ENCODE measurements at regions not wholly inside any gene's neighbourhood (a gene's known extent, or its start where the extent isn't known, plus 50 kb on each side); places are given as distances from the start of the nearest gene placed in this dataset.
"Not testable (repeated sequence)": the region's sequence is repeated elsewhere in the genome, so short reads cannot be mapped to it uniquely, and the experiment has no call there.

GRCh38 chr17:21814272-21814671 is 121.9 kb downstream of the KCNJ18 start:
- H3K9me3 ChIP-seq (ENCODE audit: control insufficient read depth, low read depth, low read length) = peaks cover 37% of the 10 kb centered on the region
- not testable (repeated sequence) for H3K36me3 ChIP-seq (ENCODE audit: control insufficient read depth, low read depth, low read length); H3K27ac ChIP-seq (ENCODE audit: low read length); H3K9ac ChIP-seq (ENCODE audit: low read length); H3K4me1 ChIP-seq (ENCODE audit: control insufficient read depth, low read depth, low read length); H3K27me3 ChIP-seq (ENCODE audit: control insufficient read depth, insufficient read depth, low read length); H3K4me3 ChIP-seq (ENCODE audit: low read length)

GRCh38 chr17:21814776-21815175 is 122.5 kb downstream of the KCNJ18 start:
- H3K27ac ChIP-seq (ENCODE audit: low read length) = no peak overlapping the region
- no peaks in the 10 kb centered on the region for H3K4me1 ChIP-seq (ENCODE audit: control insufficient read depth, low read depth, low read length)
- no peak overlapping the region for H3K9ac ChIP-seq (ENCODE audit: low read length)
- H3K36me3 ChIP-seq (ENCODE audit: control insufficient read depth, low read depth, low read length) = no peaks in the 10 kb centered on the region
- peaks cover 41% of the 10 kb centered on the region for H3K9me3 ChIP-seq (ENCODE audit: control insufficient read depth, low read depth, low read length)
- H3K4me3 ChIP-seq (ENCODE audit: low read length) = no peak overlapping the region
- H3K27me3 ChIP-seq (ENCODE audit: control insufficient read depth, insufficient read depth, low read length) = no peaks in the 10 kb centered on the region

- Histone ChIP-seq H3K27ac (ENCODE audit: low read length) (no peak overlapping the region), H3K9ac (ENCODE audit: low read length) (no peak overlapping the region), H3K9me3 (ENCODE audit: control insufficient read depth, low read depth, low read length) (peaks cover 49% of the 10 kb centered on the region), H3K4me3 (ENCODE audit: low read length) (no peak overlapping the region), H3K4me1 (ENCODE audit: control insufficient read depth, low read depth, low read length) (no peaks in the 10 kb centered on the region), H3K36me3 (ENCODE audit: control insufficient read depth, low read depth, low read length) (no peaks in the 10 kb centered on the region), H3K27me3 (ENCODE audit: control insufficient read depth, insufficient read depth, low read length) (no peaks in the 10 kb centered on the region)
Measured at GRCh38 chr17:21815352-21816063, 123.2 kb downstream of the KCNJ18 start.

GRCh38 chr17:21816592-21817567 is 124.6 kb downstream of the KCNJ18 start:
- Histone ChIP-seq H3K9ac (ENCODE audit: low read length) (no peak overlapping the region), H3K27ac (ENCODE audit: low read length) (no peak overlapping the region), H3K36me3 (ENCODE audit: control insufficient read depth, low read depth, low read length) (no peaks in the 10 kb centered on the region), H3K4me1 (ENCODE audit: control insufficient read depth, low read depth, low read length) (no peaks in the 10 kb centered on the region), H3K9me3 (ENCODE audit: control insufficient read depth, low read depth, low read length) (peaks cover 62% of the 10 kb centered on the region), H3K27me3 (ENCODE audit: control insufficient read depth, insufficient read depth, low read length) (no peaks in the 10 kb centered on the region), H3K4me3 (ENCODE audit: low read length) (no peak overlapping the region)

GRCh38 chr17:21817791-21818364 is 125.6 kb downstream of the KCNJ18 start:
- H3K27me3 ChIP-seq (ENCODE audit: control insufficient read depth, insufficient read depth, low read length) = no peaks in the 10 kb centered on the region
- H3K36me3 ChIP-seq (ENCODE audit: control insufficient read depth, low read depth, low read length) = no peaks in the 10 kb centered on the region
- no peak overlapping the region for H3K9ac ChIP-seq (ENCODE audit: low read length)
- H3K9me3 ChIP-seq (ENCODE audit: control insufficient read depth, low read depth, low read length) = peaks cover 72% of the 10 kb centered on the region
- no peaks in the 10 kb centered on the region for H3K4me1 ChIP-seq (ENCODE audit: control insufficient read depth, low read depth, low read length)
- H3K4me3 ChIP-seq (ENCODE audit: low read length) = no peak overlapping the region
- H3K27ac ChIP-seq (ENCODE audit: low read length) = no peak overlapping the region

GRCh38 chr17:21823090-21823489 is 130.8 kb downstream of the KCNJ18 start:
- H3K9me3 ChIP-seq (ENCODE audit: control insufficient read depth, low read depth, low read length) = peaks cover 75% of the 10 kb centered on the region
- no peaks in the 10 kb centered on the region for H3K27me3 ChIP-seq (ENCODE audit: control insufficient read depth, insufficient read depth, low read length)
- no peaks in the 10 kb centered on the region for H3K36me3 ChIP-seq (ENCODE audit: control insufficient read depth, low read depth, low read length)
- no peak overlapping the region for H3K27ac ChIP-seq (ENCODE audit: low read length)
- H3K4me1 ChIP-seq (ENCODE audit: control insufficient read depth, low read depth, low read length) = no peaks in the 10 kb centered on the region
- H3K9ac ChIP-seq (ENCODE audit: low read length) = no peak overlapping the region
- H3K4me3 ChIP-seq (ENCODE audit: low read length) = no peak overlapping the region

- Histone ChIP-seq H3K9ac (ENCODE audit: low read length) (no peak overlapping the region), H3K27me3 (ENCODE audit: control insufficient read depth, insufficient read depth, low read length) (no peaks in the 10 kb centered on the region), H3K4me3 (ENCODE audit: low read length) (no peak overlapping the region), H3K4me1 (ENCODE audit: control insufficient read depth, low read depth, low read length) (no peaks in the 10 kb centered on the region), H3K36me3 (ENCODE audit: control insufficient read depth, low read depth, low read length) (no peaks in the 10 kb centered on the region), H3K27ac (ENCODE audit: low read length) (no peak overlapping the region), H3K9me3 (ENCODE audit: control insufficient read depth, low read depth, low read length) (peaks cover 72% of the 10 kb centered on the region)
Measured at GRCh38 chr17:21823643-21824042, 131.3 kb downstream of the KCNJ18 start.

- Histone ChIP-seq H3K9ac (ENCODE audit: low read length) (no peak overlapping the region), H3K4me1 (ENCODE audit: control insufficient read depth, low read depth, low read length) (no peaks in the 10 kb centered on the region), H3K4me3 (ENCODE audit: low read length) (no peak overlapping the region), H3K36me3 (ENCODE audit: control insufficient read depth, low read depth, low read length) (no peaks in the 10 kb centered on the region), H3K9me3 (ENCODE audit: control insufficient read depth, low read depth, low read length) (peaks cover 21% of the 10 kb centered on the region), H3K27ac (ENCODE audit: low read length) (no peak overlapping the region), H3K27me3 (ENCODE audit: control insufficient read depth, insufficient read depth, low read length) (no peaks in the 10 kb centered on the region)
Measured at GRCh38 chr17:21841839-21842238, 149.5 kb downstream of the KCNJ18 start.

GRCh38 chr17:21842332-21843317 is 150.3 kb downstream of the KCNJ18 start:
- Histone ChIP-seq H3K4me3 (ENCODE audit: low read length) (no peak overlapping the region), H3K27ac (ENCODE audit: low read length) (no peak overlapping the region), H3K36me3 (ENCODE audit: control insufficient read depth, low read depth, low read length) (no peaks in the 10 kb centered on the region), H3K4me1 (ENCODE audit: control insufficient read depth, low read depth, low read length) (no peaks in the 10 kb centered on the region), H3K9ac (ENCODE audit: low read length) (no peak overlapping the region), H3K27me3 (ENCODE audit: control insufficient read depth, insufficient read depth, low read length) (no peaks in the 10 kb centered on the region), H3K9me3 (ENCODE audit: control insufficient read depth, low read depth, low read length) (peaks cover 20% of the 10 kb centered on the region)

- Histone ChIP-seq H3K36me3 (ENCODE audit: control insufficient read depth, low read depth, low read length) (no peaks in the 10 kb centered on the region), H3K9ac (ENCODE audit: low read length) (no peak overlapping the region), H3K9me3 (ENCODE audit: control insufficient read depth, low read depth, low read length) (peaks cover 20% of the 10 kb centered on the region), H3K27me3 (ENCODE audit: control insufficient read depth, insufficient read depth, low read length) (no peaks in the 10 kb centered on the region), H3K4me1 (ENCODE audit: control insufficient read depth, low read depth, low read length) (no peaks in the 10 kb centered on the region), H3K27ac (ENCODE audit: low read length) (no peak overlapping the region), H3K4me3 (ENCODE audit: low read length) (no peak overlapping the region)
Measured at GRCh38 chr17:21843318-21843865, 151.1 kb downstream of the KCNJ18 start.
